ENCODE measurements at regions not wholly inside any gene's neighbourhood (a gene's known extent, or its start where the extent isn't known, plus 50 kb on each side); places are given as distances from the start of the nearest gene placed in this dataset.

DNA sequence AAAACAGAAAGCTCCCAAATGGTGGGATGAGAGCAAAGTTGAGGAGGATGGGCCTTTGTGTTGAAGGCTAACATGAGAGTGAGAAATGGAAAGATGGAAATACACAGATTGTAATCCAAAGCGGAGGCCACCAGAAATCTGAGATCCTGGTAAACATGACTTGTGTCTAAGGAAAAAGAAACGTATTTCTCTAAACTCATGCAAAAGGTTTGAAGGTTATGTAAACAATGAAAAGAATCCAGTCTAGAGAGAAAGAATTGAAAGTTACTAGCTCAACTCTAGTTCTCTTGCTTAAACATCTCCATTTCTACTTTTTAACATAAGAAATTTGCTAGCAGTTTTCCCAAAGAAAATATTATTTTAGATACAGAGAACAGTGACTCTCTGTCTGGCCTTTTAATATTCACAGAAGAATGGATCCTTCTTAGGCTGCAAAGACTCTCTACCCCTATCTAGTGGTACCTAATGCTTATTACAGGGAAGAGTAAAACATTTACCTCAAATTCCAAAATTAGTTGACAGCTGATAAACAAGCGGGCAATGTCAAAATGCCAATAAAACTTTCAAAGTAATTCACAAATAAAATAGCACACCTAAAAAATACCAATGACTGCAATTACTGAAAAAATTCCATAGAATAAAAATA is 75.8 kb upstream of the SOX5 start (continued):
- TF ChIP-seq, protein P1, sequence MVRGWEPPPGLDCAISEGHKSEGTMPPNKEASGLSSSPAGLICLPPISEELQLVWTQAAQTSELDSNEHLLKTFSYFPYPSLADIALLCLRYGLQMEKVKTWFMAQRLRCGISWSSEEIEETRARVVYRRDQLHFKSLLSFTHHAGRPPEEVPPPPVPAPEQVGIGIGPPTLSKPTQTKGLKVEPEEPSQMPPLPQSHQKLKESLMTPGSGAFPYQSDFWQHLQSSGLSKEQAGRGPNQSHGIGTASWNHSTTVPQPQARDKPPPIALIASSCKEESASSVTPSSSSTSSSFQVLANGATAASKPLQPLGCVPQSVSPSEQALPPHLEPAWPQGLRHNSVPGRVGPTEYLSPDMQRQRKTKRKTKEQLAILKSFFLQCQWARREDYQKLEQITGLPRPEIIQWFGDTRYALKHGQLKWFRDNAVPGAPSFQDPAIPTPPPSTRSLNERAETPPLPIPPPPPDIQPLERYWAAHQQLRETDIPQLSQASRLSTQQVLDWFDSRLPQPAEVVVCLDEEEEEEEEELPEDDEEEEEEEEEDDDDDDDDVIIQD (CRISPR knock-in tag; IDR thresholded peaks at IDR 0.05; ENCODE audit: low read depth), result peak; percentile 92; the same call in 1 of the 2 replicates
- TF ChIP-seq ZMAT3 (CRISPR knock-in tag; conservative IDR thresholded peaks at IDR 0.05) (no peak), ZNF512B (CRISPR knock-in tag; IDR thresholded peaks at IDR 0.05; ENCODE audit: borderline replicate concordance) (no peak), RXRB (CRISPR knock-in tag; IDR thresholded peaks at IDR 0.05; ENCODE audit: borderline replicate concordance) (peak; percentile 23; the same call in 1 of the 2 replicates), KAT2B (IDR thresholded peaks at IDR 0.05; ENCODE audit: borderline replicate concordance, low read depth, low read length) (no peak), ZNF280B (CRISPR knock-in tag; IDR thresholded peaks at IDR 0.05; ENCODE audit: borderline replicate concordance) (no peak), ZNF337 (CRISPR knock-in tag; IDR thresholded peaks at IDR 0.05; ENCODE audit: borderline replicate concordance, low read depth) (no peak), CREBL2 (CRISPR knock-in tag; IDR thresholded peaks at IDR 0.05; ENCODE audit: borderline replicate concordance) (no peak), ZNF724P (CRISPR knock-in tag; IDR thresholded peaks at IDR 0.05; ENCODE audit: borderline replicate concordance) (no peak), KAT8 (CRISPR knock-in tag; IDR thresholded peaks at IDR 0.05) (peak; percentile 79), TEAD3 (CRISPR knock-in tag; optimal IDR thresholded peaks at IDR 0.05; ENCODE audit: borderline replicate concordance) (peak; percentile 16), SOX5 (CRISPR knock-in tag; IDR thresholded peaks at IDR 0.05; ENCODE audit: borderline replicate concordance) (peak; percentile 76), SOX13 (IDR thresholded peaks at IDR 0.05) (no peak), SOX13 (CRISPR knock-in tag; conservative IDR thresholded peaks at IDR 0.05 in 1 of 2, IDR thresholded peaks at IDR 0.05 in 1 of 2) (peak in 1 of 2 experiments; percentile 88; a peak in 2 of 4 replicates), NFKBIZ (CRISPR knock-in tag; IDR thresholded peaks at IDR 0.05) (peak; percentile 20; the same call in 1 of the 2 replicates), FOXA3 (CRISPR knock-in tag; IDR thresholded peaks at IDR 0.05) (peak; percentile 94), ELF3 (CRISPR knock-in tag; IDR thresholded peaks at IDR 0.05) (peak; percentile 55; the same call in 1 of the 2 replicates)
- TF ChIP-seq, protein P2, sequence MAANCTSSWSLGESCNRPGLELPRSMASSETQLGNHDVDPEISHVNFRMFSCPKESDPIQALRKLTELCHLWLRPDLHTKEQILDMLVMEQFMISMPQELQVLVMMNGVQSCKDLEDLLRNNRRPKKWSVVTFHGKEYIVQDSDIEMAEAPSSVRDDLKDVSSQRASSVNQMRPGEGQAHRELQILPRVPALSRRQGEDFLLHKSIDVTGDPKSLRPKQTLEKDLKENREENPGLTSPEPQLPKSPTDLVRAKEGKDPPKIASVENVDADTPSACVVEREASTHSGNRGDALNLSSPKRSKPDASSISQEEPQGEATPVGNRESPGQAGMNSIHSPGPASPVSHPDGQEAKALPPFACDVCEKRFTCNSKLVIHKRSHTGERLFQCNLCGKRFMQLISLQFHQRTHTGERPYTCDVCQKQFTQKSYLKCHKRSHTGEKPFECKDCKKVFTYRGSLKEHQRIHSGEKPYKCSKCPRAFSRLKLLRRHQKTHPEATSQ (CRISPR knock-in tag; IDR thresholded peaks at IDR 0.05; ENCODE audit: borderline replicate concordance), result 0 out of 2 replicates have a peak, but pooled peaks have one; percentile 57
- TF ChIP-seq, protein P3, sequence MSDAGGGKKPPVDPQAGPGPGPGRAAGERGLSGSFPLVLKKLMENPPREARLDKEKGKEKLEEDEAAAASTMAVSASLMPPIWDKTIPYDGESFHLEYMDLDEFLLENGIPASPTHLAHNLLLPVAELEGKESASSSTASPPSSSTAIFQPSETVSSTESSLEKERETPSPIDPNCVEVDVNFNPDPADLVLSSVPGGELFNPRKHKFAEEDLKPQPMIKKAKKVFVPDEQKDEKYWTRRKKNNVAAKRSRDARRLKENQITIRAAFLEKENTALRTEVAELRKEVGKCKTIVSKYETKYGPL (CRISPR knock-in tag; IDR thresholded peaks at IDR 0.05), result no peak; the same call in 1 of the 2 replicates
- TF ChIP-seq, protein P4, sequence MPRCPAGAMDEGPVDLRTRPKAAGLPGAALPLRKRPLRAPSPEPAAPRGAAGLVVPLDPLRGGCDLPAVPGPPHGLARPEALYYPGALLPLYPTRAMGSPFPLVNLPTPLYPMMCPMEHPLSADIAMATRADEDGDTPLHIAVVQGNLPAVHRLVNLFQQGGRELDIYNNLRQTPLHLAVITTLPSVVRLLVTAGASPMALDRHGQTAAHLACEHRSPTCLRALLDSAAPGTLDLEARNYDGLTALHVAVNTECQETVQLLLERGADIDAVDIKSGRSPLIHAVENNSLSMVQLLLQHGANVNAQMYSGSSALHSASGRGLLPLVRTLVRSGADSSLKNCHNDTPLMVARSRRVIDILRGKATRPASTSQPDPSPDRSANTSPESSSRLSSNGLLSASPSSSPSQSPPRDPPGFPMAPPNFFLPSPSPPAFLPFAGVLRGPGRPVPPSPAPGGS (CRISPR knock-in tag; IDR thresholded peaks at IDR 0.05), result no peak

Data from HepG2 (cell line).